Forelimb muscle (tissue), 1 donor: ENCODE measurements at regions not wholly inside any gene's neighbourhood (a gene's known extent, or its start where the extent isn't known, plus 50 kb on each side); places are given as distances from the start of the nearest gene placed in this dataset.

Experiments used
- DNase-seq: peaks from one replicate; pipeline ENCODE4 v3.0.0-alpha.2; 2013; ENCODE audit warnings: low read depth

GRCh38 chr20:22315771-22316170, 268.6 kb downstream of the FOXA2 start:
- no peak for DNase-seq

GRCh38 chr20:22315073-22315472, 269.3 kb downstream of the FOXA2 start:
- DNase-seq: no peak

- DNase-seq: peak; percentile 46
Observed at GRCh38 chr20:22312744-22313346, 271.5 kb downstream of the FOXA2 start.

DNA sequence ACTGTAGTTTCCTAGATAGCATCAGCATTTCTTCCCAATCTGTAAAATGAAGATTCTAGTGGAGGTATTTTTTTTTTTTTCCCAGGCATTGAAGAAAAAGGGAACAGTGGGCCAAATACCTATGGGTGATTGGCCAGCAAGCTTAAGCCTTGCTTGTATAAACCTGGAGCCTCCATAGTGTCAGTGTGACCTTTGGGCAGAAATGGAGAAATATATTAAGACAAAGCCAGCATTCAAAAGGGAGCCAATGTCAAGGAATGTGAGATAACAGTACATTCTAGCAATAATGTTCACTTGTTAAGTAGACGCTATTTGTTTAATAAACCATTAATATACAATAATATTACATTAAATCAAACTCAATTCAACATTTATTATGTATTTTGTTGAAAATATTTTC, 275.4 kb downstream of the FOXA2 start:
- no peak for DNase-seq

DNA sequence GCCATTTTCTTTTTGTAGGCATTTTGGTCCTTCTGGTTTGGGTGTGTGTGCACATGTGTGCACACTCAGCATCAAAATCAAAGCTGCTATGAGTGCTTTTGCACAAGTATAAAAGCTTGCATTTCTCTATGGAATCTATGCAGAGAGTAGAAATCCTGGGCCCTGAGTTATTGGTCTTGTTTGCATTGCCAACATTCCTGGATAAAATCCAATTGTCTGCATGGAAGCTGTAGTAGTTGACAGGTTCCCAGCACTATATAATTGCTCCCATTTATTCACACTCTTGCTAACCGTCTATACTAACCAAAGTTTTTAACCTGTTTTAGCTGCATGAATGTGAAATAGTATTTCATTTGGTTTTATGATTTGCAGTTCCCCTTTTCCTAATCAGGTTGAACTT, 277.0 kb downstream of the FOXA2 start:
- DNase-seq: no peak

GRCh38 chr20:22305381-22305780, 279.0 kb downstream of the FOXA2 start:
- DNase-seq: no peak

GRCh38 chr20:22303523-22303922, 280.8 kb downstream of the FOXA2 start:
- no peak for DNase-seq

DNA sequence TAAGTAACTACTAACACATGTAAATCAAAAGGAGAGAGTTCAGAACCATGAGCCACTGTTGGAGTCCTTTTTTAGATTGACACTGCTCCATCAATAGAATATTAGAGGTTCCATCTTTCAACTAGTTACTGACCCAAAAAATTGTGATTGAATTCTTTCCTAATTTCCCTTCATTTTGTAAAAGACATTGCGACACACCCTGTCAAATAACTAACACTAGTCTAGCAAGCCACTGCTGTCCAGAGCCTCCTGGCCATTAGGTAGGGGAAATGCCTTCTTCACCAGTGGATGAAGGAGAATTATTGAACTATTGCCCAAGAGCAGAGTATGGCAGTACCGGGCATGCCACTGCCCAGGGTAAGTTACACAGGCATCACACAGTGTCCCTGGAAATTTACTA, 282.3 kb downstream of the FOXA2 start:
- DNase-seq: no peak

GRCh38 chr20:22293886-22294285, 290.5 kb downstream of the FOXA2 start:
- no peak for DNase-seq

GRCh38 chr20:22289442-22289841, 294.9 kb downstream of the FOXA2 start:
- no peak for DNase-seq

DNA sequence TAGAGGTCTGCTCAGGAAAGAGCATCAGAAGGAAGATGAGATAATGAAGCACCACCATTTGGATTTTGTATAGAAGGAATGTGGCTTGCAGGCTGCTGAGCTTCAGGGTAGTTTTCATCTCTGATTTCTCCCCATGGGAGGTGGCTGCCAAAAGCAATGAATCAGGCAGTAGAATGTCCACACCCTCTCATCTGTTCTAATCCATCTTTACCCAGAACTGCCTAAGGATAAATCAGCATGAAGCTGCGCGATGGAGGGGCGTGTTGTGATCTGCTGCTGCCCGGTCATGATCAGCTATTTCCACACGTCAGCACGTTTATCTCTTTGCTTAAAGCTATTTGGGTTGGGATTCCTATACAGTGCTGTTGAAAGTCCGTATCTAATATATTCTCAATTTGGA, 295.4 kb downstream of the FOXA2 start:
- no peak for DNase-seq

GRCh38 chr20:22288156-22288555, 296.2 kb downstream of the FOXA2 start:
- no peak for DNase-seq

DNA sequence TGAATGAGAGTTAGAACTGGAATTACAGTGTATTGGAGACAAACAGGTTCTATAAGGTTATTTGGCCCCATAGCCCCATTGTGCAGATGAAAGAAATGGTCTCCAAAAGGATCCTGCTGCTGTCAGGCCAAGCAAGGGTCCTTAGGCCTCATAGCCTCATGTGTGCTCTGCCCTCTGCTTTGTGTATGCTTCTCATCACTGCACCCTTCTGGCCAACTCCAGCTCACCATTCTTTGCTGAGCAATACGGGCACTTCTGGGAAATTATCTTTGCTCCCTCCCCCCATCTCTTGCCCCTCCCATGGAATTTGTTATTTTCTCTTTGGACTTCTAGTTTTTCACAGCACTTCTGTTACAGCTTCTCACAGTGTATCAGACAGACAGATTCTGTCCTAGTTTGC, 298.8 kb downstream of the FOXA2 start:
- no peak for DNase-seq

DNA sequence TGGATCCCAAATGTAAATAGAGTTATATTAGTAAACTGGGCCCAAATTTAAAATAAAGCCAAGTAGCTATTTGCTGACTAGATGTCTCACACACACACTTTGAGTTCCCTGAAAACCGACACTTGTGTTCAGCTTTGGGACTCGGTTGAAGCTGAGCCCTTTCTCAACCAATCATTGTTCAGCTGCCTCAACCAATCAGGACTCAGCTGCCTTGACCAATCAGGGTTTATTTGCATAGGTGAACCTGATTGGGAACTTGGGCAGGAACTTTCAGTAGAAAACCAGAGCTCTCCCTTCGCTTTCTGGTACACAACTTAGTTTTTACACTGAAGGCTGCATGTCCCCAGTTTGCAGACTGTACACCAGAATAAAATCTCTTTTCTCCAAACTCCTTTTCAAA, 301.7 kb downstream of the FOXA2 start:
- no peak for DNase-seq

DNA sequence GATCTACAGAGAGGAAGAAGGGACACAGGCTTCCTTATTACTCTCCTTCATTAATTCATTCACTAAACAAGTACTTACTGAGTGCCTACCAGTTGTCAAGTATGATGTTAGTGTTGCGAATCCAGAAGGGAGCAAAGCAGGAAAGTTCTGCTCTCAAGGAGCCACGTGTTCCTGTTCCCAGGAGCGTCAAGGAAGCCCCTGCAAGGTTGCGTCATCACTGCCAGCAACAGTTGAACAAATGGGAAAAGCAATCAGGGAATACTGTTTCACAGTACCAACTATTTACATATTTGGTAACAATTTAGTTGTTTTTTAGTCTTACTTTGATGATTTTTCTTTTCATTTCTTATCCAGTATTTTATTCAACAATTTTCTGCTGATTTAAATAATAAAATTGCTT, 310.0 kb downstream of the FOXA2 start:
- DNase-seq: no peak

DNA sequence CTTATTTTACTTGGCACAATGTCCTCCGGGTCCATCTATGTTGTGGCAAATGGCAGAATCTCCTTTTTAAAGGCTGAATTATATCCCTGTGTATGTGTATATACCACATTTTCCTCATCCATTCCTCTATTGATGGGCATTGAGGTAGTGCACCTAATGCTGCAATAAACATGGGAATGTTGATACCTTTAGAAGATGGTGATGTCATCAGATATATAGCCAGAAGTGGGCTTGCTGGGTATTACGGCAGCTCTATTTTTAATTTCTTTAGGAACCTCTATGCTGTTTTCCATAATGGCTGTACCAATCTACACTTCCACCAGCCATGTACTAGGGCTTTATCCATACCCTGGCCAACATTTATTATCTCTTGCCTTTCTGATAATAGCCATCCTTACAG, 315.7 kb downstream of the FOXA2 start:
- DNase-seq: no peak

GRCh38 chr20:22264917-22265316, 319.5 kb downstream of the FOXA2 start:
- no peak for DNase-seq

DNA sequence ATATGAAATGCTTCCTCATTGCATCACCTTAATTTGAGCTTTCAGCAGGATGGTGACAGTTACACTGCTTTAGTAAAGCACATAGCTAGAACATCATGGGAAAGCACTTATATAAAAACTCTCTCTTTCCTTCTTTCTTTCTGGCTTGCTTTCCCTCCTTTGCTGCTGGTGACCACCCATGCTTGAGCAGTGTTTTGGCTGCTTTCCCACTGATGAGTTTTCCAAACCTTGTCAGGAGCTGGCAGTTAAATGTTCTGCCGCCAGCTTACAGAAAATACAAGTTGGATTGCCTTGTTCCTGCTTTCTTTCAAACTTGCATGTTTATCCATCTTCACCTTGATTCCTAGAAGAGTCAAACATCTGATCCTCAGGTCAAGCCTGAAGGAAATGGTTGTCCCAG, 323.9 kb downstream of the FOXA2 start:
- DNase-seq: no peak

- DNase-seq: no peak
Observed at GRCh38 chr20:22257912-22258311, 326.5 kb downstream of the FOXA2 start.

DNA sequence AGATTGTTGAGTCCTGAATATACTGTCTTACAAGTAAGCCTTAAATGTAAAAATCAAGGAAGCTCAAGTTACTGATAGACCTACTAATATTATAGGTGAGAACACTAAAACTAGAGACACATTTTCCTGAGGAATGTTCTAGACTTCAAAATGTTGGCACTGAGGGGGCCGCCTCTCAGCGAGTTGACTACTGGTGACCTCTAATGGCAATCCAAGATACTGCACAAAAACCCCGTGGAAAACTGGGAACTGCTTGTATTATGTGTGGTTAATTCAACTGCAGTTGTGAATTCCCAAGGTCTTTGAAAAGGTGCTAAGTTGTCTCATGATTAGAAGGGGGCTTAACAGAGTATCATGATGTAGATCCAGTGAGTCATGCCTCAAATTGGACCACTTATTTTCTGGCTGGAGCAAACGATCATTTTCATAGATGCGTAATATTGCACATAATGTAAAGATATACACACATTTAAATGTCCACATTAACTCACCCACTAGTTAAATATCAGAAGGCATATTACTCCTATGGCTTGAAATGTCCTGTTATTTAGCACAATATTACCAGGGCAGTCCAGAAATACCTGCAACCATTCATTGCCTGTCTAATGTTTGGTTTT, 336.2 kb downstream of the FOXA2 start:
- no peak for DNase-seq

GRCh38 chr20:22245139-22245538, 339.2 kb downstream of the FOXA2 start:
- DNase-seq: no peak

- no peak for DNase-seq
Observed at GRCh38 chr20:22243067-22243466, 341.3 kb downstream of the FOXA2 start.

DNA sequence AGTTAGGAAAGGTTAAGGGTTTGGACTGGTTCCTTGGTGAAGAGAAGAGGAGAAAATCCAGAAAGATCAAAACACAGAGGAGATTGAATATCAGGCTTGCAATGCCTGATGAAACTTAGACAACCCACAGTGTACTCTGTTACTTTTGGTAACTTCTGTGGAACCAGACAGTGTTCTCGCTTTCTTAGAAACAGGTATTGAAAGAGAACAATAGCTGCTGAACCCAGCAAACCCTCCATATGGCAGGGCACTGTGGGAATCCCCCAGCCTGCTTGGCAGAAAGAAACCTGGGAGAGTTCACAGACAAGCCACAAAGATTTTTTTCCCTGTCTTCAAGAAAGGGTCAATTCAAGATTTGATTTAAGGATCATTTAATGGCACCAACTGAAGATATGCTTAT, 342.8 kb downstream of the FOXA2 start:
- DNase-seq: no peak

DNA sequence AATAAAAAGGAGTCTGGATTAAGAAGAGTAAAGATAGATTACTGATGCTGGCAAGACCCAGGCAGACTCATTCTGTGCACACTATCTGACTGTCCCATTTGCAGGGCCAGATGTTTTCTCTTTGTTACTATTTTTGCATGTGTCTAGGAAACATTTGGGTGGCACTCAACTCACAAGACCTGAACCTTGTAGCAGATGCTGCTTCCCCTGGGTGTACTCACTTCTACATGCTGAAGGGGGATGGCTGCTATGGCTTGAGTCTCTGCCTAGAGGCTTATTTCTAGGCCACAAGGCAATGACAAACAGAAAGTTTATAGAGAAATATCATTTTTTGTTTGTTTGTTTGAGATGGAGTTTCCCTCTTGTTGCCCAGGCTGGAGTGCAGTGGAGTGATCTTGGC, 351.4 kb downstream of the FOXA2 start:
- DNase-seq: peak; percentile 22
